Peyer's patch (tissue), 4 donors: ENCODE measurements at regions not wholly inside any gene's neighbourhood (a gene's known extent, or its start where the extent isn't known, plus 50 kb on each side); places are given as distances from the start of the nearest gene placed in this dataset.

Experiments
- CTCF ChIP-seq, 6 experiments: fragments of 450-650 bp in 4 of 6; fragments of 200-600 bp in 2 of 6; sonication (generic) in 1 of 6; IDR thresholded peaks; one replicate each; pipeline ENCODE4 v1.5.1; 2017 to 2019; ENCODE audit warnings: antibody characterized with exemption in 6 of 6, mild to moderate bottlenecking in 3 of 6, moderate library complexity in 1 of 6
- POLR2A ChIP-seq, 2 donors: fragments of 450-650 bp; IDR thresholded peaks; one replicate each; pipeline ENCODE4 v1.5.1; 2017; ENCODE audit warnings: antibody characterized with exemption in 2 of 2, mild to moderate bottlenecking in 2 of 2, moderate library complexity in 2 of 2

GRCh38 chr14:87178277-87178676 lies 814.7 kb downstream of the GALC start:
- TF ChIP-seq CTCF (IDR thresholded peaks at IDR 0.05): no peak
- no peak for TF ChIP-seq POLR2A (IDR thresholded peaks at IDR 0.05)
